Ammon's horn (tissue), 1 donor: ENCODE measurements at regions not wholly inside any gene's neighbourhood (a gene's known extent, or its start where the extent isn't known, plus 50 kb on each side); places are given as distances from the start of the nearest gene placed in this dataset.

Experiments
- DNase-seq: peaks from one replicate; pipeline ENCODE4 v3.0.0-alpha.2; 2016; ENCODE audit warnings: low spot score

DNA sequence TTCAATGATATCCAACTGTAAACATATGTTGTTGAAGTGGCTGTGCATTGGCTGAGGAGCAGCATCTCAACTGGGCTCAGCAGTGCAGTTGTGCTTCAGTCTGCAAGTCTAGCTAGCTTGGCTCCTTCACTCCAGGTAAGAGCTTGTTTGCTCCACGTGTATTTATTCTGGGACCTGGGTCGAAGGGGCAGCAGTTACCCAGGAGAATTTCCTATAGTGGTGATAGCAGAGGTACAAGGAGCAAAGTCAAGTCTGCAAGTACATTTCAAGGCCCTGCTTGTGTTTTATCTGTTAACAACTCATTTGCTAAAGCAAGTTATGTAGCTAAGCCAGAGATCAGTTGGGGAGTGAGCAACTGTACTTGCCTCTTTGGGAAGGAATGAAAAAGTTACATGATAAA lies 286.2 kb upstream of the UMPS start:
- no peak for DNase-seq

DNA sequence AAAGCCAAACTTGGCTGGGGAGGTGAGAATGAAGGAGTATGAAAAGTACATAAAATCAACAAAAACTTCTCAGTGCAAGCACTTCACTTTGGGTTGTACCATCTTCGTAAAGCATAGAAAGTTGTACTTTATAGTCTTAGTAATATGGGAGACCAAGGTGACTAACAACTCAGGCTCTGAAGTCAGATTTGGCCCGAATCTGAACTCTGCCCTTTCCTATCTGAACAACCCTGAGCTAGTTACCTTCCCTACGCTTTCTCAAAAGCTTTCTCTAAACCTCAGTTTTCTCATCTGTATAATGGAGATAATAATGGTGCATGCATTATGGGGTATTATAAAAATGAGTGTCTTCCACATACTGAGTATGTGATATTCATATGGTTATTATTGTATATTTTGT lies 285.4 kb upstream of the UMPS start:
- no peak for DNase-seq

DNA sequence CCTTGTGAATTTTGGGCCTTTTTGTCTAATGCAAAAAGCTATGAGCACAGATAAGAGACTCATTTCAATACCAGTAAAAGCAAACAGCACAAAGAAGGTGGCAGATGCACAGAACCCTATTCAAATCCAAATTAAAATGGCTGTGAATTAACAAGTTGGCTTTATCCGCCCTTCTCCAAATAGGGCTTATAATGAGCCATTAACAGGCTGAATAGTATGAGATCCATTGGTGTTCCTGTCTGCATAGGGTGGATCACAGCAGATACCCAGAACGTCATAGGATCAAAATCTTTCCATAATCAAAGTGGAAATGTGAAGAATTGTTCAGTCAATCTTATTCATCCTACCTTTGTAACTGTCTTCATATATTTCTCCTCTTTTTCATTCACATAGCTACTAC lies 282.4 kb upstream of the UMPS start:
- no peak for DNase-seq

DNA sequence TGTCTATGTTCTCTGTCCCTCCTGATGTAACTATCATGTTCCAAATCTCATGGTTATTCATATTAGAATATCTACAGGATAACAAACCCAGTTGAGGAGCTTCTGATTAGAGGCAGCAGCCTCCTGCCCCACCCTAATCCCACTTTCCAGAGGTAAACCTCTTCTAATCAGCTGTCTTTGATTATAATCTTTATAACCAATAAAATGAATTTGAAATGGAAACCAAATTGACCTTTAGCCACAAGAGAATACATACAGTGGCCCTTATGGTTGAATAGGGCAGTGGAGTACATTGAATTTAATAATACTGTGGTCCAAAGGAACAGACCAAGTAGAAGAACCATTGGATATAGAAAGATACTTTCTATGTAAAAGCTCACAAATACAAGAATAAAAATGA lies 281.3 kb upstream of the UMPS start:
- DNase-seq, result no peak

DNA sequence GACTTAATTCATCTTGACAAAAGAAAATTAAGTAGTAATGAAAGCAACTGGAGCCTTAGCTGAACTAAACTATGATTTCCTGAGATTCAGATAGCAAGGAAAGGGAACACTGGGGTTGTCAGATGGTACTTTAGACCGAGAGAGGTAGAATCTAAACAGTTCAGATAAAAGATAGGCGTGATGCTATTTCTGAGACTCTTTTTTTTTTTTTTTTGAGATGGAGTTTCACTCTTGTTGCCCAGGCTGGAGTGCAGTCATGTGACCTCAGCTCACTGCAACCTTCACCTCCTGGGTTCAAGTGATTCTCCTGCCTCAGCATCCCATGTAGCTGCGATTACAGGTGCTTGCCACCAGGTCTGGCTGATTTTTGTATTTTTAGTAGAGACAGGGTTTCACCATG lies 279.9 kb upstream of the UMPS start:
- no peak for DNase-seq

DNA sequence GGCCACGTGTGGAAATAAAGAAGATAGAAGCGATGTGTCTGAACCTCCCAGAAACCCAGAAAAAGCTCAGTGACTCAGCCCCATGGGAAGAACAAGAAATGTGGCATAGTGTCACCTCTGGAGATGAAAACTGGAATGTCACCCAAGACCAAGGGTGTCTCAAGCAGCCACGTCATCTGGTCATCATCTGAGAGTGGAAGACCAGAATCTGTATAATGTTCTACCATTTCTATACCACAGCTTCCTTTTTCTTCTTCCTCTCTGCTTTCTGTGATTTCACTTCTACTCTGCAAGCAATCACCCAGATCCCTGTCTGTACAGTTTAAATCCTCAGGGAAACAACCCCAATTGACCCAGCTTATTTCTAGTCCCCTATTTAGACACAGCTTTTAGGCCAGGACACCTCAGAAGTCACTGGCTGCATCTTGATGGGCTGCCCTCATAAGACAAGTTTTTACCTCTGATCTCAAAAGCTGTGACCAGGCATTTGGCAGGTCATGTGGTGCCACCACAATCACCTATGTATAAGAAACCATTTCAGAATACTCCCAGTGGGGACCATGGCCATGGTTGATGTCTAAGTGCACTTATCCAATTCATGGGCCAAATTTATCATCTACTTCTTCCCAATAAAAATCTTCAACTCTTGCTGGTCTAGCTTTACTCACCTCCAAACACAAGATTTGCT lies 278.5 kb upstream of the UMPS start:
- DNase-seq, result no peak

DNA sequence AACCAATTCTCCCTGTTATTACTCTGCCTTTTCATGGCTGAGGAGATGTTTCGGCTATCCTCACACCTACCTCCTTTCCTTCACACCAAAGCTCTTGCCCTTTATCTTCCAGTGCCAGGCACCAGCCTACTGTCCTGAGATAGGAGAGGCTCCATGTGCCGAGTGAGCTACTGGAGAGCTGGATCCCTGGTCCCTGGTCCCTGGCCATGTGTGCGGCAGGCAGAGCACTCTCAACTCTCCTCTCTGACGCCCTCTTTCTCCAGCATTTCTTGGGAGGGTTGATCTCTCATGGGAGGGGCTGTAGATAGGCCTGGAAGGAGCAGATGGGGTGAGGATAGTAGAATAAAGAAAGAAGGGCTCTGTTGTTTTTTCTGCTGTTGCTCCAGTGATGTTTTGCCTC lies 277.1 kb upstream of the UMPS start:
- no peak for DNase-seq

DNA sequence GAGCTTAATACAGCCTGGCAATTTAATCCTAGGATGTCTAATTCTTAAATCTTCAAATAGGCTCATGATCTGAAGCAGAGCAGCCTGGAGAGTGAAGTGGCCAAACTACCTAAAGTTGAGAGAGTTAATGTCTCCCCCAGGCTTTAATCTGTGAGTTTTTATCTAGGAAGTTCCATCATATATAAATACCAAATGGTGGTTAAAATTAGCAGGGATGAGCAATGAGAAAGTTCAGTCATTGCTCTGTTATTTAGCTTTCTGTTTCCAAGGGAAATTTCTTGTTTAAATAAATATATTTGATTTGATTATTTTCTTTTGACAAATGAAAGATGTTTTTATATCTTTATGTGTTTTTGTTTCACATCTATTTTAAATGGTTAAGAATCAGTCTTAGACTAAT lies 274.4 kb upstream of the UMPS start:
- no peak for DNase-seq

DNA sequence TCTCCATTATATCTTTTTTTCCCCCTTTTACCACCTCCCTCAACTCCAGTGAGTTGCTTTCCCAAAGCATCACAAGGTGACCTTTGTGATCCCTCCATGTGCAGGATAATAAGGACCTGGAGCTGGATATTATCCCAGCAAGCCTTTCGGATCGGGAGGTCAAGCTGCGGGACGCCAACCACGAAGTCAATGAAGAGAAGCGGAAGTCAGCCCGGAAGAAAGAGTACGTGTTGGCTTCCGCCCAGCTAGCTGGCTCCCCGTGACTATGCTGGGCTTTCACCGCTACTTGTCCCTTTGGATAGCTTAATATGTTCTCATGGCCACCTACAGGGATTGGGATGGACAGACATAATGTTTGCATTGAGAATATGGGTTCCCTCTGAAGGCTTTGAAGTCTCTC lies 273.7 kb upstream of the UMPS start:
- no peak for DNase-seq

DNA sequence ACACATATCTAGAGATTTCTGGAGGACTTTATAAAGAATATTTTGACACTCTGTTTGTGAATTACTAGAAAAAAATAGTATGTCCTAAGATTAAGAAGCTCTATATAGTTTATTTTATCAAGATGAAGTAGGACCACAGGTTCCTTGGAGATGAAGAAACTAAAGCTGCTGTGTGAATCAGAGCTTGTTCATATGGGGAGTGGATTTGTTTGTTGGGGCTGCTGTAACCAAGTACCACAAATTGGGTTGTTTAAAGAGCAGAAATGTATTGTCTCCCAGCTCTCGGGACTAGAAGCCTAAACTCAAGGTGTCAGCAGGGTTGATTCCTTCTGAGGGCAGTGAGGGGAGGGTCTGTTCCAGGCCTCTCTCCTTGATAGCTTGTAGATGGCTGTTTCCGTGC lies 270.6 kb upstream of the UMPS start:
- DNase-seq, result no peak

DNA sequence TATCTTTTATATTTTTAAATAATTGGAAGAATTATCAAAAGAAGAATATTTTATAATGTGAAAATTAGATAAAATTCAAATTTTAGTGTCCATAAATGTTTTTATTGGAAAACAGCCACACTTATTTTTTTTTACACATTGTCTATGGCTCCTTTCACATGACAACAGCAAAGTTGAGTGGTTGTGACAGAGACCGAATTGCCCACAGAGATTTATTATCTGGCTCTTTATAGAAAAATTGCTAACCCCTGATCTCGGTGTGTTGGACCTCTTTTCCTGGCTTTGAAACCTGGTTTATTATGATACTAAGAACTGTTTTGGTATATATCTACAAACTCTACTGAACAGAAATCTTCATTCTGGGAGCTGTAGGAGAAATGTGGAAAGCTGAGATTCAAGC lies 269.1 kb upstream of the UMPS start:
- DNase-seq, result no peak

DNA sequence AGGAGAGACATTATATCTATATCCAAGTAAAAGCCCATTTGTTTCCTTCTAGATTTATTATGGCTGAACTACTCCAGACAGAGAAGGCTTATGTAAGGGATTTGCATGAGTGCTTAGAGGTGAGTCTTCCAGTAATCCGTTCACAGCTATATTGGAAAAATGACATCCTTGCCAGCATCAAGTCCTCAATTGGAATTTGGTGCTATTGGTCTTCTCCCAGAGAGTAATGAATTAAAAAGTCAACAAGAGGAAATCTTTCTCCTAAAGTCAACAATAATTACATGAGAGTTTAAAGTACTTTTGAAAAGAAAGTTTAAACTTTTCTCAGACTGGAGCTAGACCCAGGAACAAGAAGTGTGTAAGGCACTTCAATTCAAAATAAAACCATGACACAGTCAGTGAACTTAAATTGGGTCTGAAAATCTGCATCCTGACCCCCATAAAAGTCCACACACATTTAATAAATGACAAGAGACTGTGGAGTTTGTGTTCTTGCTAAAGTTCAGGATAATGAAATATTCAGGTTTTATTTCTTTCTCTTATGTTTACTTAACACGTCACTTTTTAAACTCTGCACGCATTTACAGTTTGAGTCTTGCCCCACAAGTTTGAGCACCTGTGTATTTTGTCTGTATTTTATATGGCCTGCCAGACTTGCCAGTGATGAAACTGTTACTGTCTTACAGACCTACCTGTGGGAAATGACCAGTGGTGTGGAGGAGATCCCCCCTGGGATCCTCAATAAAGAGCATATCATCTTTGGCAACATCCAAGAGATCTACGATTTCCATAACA lies 268.2 kb upstream of the UMPS start:
- no peak for DNase-seq

DNA sequence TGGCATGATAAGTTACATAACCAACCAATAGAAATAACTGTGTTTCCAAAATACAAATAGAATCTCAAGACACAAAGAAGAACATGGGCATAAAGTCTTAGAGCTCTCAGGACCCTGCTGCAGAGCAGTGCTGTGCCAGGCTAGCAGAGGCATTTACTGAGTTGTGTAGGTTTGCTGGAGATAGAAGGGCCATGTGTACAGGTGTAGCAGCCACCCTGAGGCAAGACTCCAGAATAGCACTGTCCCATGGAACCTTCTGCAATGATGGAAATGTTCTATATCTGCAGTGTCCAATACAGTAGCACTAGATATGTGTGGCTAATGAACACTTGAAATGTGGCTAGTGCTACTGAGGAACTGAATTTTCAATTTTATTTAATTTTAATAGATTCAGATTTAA lies 267.0 kb upstream of the UMPS start:
- DNase-seq, result no peak

DNA sequence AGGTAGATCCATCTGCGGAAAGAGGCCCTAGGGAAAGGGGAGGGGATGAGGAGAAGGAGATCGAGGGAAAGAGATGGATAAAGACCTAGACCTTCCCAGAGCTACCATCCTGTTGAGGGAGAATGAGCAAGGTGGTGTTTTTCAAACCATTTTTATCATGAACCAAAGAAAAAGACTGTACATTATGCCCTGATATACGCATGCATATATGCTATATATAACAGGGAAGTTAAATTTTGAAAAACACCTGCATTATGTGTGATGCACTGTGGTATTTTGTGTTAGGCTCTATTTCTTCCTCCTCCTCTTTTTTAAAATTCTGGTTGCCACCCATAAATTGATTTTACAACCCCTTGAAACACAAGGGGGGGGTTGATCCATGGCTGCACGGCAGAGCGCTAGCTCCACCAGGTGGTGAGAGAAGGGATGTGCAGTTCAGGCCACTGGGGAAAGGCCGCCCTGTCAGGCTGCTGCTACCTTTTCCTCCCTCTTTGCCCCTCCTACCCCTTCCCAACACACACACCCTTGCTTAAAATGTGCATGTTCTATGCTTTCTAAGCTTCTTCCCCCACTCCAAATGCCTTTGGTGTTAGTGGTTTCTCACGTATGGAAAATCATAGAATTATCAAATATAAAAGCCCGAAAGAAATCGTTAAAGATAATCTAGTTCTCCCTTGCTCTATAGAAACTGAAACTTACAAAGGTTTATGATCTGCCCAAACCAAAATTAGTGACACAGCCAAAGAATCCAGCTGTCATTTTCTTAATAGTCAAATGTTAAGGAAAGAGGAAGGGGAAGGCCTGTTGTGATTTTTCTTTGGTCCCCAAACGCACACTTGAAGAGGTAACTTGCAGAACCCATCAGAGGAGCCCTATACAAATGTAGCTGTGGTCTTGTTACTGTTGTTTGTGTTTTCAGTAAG lies 262.0 kb upstream of the UMPS start:
- DNase-seq, result peak; percentile 70

DNA sequence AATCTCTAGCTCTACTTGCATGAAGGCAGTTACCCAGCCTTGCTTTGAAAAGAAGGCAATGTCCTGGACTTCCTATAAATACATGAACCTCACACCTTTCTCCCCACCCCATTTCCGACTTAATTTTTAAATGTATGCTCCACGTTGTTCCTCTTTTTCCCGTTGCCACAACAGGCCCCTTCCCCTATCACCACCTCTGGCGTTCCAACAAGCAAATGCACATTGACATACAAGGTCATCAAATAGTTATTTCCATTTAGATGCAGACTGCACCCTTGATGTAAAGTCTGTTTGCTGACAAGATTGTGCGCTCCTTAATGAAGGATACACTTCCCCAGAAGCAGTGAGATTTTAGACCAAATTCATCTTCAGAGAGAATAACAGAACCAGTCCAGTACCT lies 260.7 kb upstream of the UMPS start:
- no peak for DNase-seq

DNA sequence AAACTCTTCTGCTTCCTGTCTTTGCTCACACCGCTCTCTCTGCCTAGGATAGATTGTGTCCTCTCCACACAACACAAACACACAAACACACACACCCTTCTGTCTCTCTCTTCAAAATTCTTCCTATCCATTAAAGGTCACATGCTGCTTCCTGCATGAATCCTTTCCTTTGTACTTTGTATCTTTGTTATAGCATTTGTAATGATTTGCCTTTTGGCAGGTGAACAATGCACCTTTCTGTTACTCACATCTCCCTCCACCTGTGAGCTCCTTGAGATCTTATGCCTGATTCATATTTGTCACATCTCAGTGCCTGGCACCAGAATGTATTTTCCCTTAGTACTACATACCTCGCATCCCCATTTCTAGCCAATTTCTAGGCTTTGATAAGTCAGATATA lies 251.4 kb upstream of the UMPS start:
- DNase-seq, result no peak

DNA sequence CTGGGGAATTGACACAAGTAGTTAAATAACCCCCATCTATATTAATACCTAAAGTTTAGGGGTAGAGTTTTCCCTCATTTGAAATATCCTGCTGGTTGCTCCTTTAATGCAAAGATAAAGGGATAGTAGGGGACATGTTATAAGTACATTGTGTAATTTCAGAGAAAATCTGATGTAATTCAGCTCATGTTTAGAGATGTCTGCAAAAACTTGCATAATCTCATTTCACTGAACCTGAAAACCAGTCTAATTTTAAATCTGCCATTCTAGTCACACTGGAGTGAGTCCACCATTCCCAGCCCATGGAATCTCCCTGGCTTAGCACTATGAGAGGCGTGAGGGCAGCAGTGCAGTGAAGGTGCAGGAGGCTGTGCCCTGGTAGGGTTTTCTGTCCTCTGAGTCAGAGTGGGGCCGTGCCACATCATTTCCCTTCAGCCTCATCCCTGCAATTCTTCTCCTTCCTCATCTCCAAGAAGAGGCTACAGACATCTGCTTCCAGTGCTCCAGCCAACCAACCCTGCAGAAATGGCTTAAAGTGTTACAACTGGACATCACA lies 246.3 kb upstream of the UMPS start:
- DNase-seq, result no peak

DNA sequence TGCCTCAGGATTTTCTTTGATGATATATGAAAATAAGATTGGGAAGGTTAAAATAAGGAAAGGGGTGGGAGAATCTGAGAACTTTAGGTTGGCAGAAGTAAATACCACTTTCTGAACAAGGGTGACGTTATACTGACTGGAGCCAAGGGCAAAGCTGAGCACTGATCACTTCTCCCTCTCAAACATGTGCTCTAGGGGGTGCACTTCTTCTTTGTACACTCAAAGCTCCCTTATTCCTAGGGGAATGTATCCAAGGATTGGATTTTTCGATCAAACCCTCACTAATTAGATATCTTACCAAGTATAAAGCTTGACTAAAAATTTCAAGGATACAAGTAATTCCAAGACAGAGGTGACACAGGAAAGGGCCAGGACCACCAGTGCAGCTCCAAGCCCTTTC lies 243.9 kb upstream of the UMPS start:
- DNase-seq, result peak; percentile 35

DNA sequence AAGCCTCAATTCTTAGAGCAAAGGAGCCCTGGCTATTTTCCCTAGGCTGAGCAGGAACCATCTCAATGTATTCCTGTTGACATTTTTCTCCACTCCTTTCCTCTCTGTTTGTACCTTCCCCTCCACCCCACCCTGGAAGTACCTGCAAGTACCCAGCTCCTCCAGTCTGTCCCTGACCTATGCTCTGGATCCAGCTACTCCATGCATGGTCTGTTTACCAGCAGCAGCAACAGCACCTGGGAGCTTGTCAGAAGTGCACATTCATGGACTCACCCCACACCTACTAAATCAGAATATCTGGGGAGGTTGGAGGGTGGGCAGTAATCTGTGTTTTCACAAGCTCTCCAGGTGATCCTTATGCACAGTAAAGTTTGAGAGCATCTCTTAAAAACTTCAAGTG lies 240.7 kb upstream of the UMPS start:
- DNase-seq, result no peak

DNA sequence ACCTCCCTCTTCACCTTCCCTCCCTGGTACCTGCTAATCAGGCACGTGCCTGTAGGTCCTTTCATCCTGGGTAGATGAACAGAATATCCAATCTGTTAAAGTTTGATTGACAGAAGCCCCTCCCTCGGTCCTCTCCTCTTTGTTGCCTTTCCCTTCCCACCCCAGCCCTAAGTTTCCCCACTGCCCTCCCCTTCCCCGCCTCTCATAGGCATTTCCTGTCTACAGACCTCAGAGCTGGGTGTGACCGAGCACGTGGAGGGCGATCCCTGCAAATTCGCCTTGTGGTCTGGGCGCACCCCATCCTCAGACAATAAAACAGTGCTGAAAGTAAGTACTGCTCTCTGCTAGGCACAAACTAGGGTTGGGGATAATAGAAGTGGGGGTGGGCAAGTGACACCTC lies 239.2 kb upstream of the UMPS start:
- no peak for DNase-seq

DNA sequence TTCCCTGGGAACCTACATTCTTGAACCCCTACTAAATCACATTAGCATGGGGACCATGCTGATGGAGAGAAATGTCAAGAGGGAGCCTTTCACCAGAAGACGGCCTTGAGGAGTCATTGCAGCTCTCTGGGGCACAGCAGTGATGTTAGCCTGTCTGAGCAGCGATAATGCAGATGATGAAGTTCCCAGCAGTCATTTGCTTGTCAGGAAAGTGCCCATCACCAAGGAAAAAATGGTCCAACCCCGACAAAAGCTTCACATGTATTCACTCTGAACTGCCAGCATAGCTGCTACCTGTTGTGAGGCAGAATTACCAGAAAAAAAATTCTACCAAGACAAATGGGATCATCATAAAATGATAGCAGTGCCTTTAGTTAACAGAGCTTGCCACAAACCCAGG lies 238.4 kb upstream of the UMPS start:
- no peak for DNase-seq

DNA sequence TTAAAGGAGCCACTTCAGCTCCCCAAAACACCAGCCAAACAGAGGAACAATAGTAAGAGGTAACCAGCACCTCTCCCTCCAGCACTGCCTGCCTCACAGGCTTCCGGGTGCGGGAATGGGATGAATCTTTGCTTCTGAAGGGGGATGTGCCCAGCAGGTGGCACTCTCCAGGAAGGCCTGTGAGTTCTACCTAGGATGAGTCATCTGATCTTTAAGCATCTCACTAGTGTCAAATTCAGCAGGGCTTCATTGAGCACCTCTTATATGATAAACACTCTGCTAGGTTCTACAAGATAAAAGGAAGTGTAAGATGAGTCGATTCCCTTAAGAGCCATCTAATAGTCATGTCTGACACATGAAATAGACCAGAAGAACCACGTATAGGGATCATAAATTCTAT lies 237.4 kb upstream of the UMPS start:
- DNase-seq, result peak; percentile 48

DNA sequence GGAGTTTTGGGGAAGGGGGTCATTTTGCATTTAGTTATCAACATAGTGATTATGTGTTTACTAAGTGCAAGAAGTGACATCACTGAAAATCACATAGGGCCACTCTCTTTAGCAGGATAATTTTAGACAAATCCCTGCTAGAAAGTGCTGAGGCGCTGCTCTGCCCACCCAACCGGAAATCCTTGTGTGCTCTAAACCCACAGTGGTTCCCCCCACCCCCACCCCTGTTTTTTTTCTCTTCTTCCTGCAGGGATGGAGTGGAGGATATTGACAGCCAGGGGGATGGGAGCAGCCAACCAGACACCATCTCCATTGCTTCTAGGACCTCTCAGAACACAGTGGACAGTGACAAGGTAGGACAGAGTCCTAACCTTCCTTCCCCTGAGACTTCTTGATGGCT lies 234.2 kb upstream of the UMPS start:
- no peak for DNase-seq
